ENCODE measurements at regions not wholly inside any gene's neighbourhood (a gene's known extent, or its start where the extent isn't known, plus 50 kb on each side); places are given as distances from the start of the nearest gene placed in this dataset.

GRCh38 chr3:181987736-181988135 lies 276.0 kb downstream of the SOX2 start:
- Histone ChIP-seq H3K36me3 (ENCODE audit: insufficient read depth, low read length) (no peaks in the 10 kb centered on the region), H3K4me1 (ENCODE audit: control insufficient read depth, insufficient read depth, low read length) (no peaks in the 10 kb centered on the region), H3K9ac (ENCODE audit: low read depth, low read length) (no peak overlapping the region), H3K27me3 (ENCODE audit: control insufficient read depth, insufficient read depth, low read length) (no peaks in the 10 kb centered on the region), H3K4me2 (ENCODE audit: low read length) (no peak overlapping the region), H3K9me3 (replicated peaks; ENCODE audit: low read length) (no peaks in the 10 kb centered on the region), H3K4me3 (ENCODE audit: low read length) (no peak overlapping the region)

DNA sequence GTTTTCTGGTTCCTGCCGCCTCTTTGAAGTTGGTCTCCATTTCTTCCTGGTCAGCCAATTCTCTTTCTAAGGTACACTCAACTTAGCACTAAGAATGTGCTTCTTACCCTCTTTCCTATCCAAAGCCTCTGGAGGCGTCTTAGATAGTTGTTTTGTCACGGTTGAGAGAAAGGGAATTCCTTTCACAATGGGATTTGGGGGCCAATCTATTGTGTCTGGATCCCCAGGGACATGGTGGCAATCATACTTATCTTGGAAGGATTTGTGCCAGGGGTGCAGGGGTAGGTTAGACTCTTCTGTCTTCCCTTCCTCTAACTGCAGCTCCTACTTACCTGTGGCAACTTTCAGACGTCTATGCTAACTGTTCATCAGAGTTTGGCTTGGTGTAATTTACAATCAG lies 287.1 kb downstream of the SOX2 start:
- no peaks in the 10 kb centered on the region for H3K9me3 ChIP-seq (replicated peaks; ENCODE audit: low read length)
- no peaks in the 10 kb centered on the region for H3K27me3 ChIP-seq (ENCODE audit: control insufficient read depth, insufficient read depth, low read length)
- no peak overlapping the region for H3K4me2 ChIP-seq (ENCODE audit: low read length)
- no peak overlapping the region for H3K4me3 ChIP-seq (ENCODE audit: low read length)
- no peaks in the 10 kb centered on the region for H3K4me1 ChIP-seq (ENCODE audit: control insufficient read depth, insufficient read depth, low read length)
- H3K36me3 ChIP-seq (ENCODE audit: insufficient read depth, low read length), result no peaks in the 10 kb centered on the region
- H3K9ac ChIP-seq (ENCODE audit: low read depth, low read length), result no peak overlapping the region

DNA sequence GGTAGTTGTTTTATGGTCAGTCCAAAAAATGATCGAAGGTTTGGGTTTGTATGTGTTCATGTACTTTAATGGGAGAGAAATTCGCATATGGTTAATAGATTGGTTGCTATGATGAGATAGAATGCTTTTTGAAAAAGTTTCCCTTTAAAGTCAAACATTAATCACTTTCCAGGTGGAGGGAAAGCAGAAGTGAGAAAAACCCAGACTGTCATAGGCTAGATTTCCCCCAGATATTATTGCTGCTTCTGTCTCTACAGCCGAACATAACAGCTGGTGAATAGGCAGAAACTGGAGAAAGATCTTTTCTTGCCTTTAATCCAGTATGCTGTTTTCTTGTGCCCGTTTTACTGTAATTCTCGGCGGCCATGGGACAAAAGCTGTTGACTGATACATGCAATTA lies 287.6 kb downstream of the SOX2 start:
- Histone ChIP-seq H3K4me2 (ENCODE audit: low read length) (no peak overlapping the region), H3K36me3 (ENCODE audit: insufficient read depth, low read length) (no peaks in the 10 kb centered on the region), H3K9me3 (replicated peaks; ENCODE audit: low read length) (no peaks in the 10 kb centered on the region), H3K4me1 (ENCODE audit: control insufficient read depth, insufficient read depth, low read length) (no peaks in the 10 kb centered on the region), H3K27me3 (ENCODE audit: control insufficient read depth, insufficient read depth, low read length) (no peaks in the 10 kb centered on the region), H3K9ac (ENCODE audit: low read depth, low read length) (no peak overlapping the region), H3K4me3 (ENCODE audit: low read length) (no peak overlapping the region)

DNA sequence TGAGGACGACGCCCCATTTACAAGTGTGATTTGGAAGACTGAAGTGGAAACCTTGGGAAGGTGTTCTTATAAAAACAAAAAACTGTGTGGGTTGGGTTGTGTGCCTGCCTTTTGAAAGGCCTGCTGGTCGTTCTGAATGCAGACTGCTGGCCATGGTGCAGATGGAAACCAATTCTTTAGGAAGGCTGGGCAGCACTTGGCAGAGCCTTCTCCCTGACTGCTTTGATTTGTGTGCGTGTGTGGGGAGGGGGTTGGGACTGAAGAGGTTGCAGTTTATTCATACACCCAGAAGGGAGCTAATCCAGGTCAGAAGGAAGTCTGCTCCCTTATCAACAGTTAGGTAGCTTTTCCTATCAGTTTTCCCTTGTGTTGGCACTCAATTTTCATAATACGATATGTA lies 288.7 kb downstream of the SOX2 start:
- Histone ChIP-seq H3K4me1 (ENCODE audit: control insufficient read depth, insufficient read depth, low read length) (no peaks in the 10 kb centered on the region), H3K9ac (ENCODE audit: low read depth, low read length) (no peak overlapping the region), H3K27me3 (ENCODE audit: control insufficient read depth, insufficient read depth, low read length) (peaks cover 3% of the 10 kb centered on the region), H3K9me3 (replicated peaks; ENCODE audit: low read length) (no peaks in the 10 kb centered on the region), H3K36me3 (ENCODE audit: insufficient read depth, low read length) (no peaks in the 10 kb centered on the region), H3K4me2 (ENCODE audit: low read length) (no peak overlapping the region), H3K4me3 (ENCODE audit: low read length) (no peak overlapping the region)

- no peak overlapping the region for H3K4me2 ChIP-seq (ENCODE audit: low read length)
- H3K36me3 ChIP-seq (ENCODE audit: insufficient read depth, low read length), result no peaks in the 10 kb centered on the region
- H3K9ac ChIP-seq (ENCODE audit: low read depth, low read length), result no peak overlapping the region
- H3K4me1 ChIP-seq (ENCODE audit: control insufficient read depth, insufficient read depth, low read length), result no peaks in the 10 kb centered on the region
- H3K4me3 ChIP-seq (ENCODE audit: low read length), result no peak overlapping the region
- H3K27me3 ChIP-seq (ENCODE audit: control insufficient read depth, insufficient read depth, low read length), result peaks cover 3% of the 10 kb centered on the region
- H3K9me3 ChIP-seq (replicated peaks; ENCODE audit: low read length), result no peaks in the 10 kb centered on the region
Measured at GRCh38 chr3:182005219-182005618, 293.5 kb downstream of the SOX2 start.

DNA sequence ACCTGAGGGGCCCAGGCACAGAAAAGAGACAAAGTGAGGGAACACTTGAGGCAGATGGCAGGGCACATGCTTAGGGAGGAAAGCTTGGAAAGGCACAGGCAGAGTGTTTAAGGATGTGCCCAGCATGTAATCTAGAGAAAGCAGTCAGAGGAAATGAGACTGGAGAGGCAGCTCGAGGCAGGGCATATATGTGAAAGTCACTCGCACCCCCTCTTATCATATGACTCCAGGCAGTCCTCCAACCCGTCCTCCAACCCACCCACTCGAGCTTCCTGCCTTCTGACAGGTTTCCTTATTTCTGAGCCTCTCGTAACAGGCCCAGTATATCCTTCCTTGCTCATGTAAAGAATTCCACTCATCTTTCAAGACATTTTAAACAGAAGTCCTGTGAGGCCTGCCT lies 294.0 kb downstream of the SOX2 start:
- Histone ChIP-seq H3K36me3 (ENCODE audit: insufficient read depth, low read length) (no peaks in the 10 kb centered on the region), H3K9ac (ENCODE audit: low read depth, low read length) (no peak overlapping the region), H3K27me3 (ENCODE audit: control insufficient read depth, insufficient read depth, low read length) (peaks cover 3% of the 10 kb centered on the region), H3K9me3 (replicated peaks; ENCODE audit: low read length) (no peaks in the 10 kb centered on the region), H3K4me3 (ENCODE audit: low read length) (no peak overlapping the region), H3K4me2 (ENCODE audit: low read length) (no peak overlapping the region), H3K4me1 (ENCODE audit: control insufficient read depth, insufficient read depth, low read length) (no peaks in the 10 kb centered on the region)

- Histone ChIP-seq H3K4me1 (ENCODE audit: control insufficient read depth, insufficient read depth, low read length) (no peaks in the 10 kb centered on the region), H3K9me3 (replicated peaks; ENCODE audit: low read length) (no peaks in the 10 kb centered on the region), H3K9ac (ENCODE audit: low read depth, low read length) (no peak overlapping the region), H3K4me2 (ENCODE audit: low read length) (no peak overlapping the region), H3K4me3 (ENCODE audit: low read length) (no peak overlapping the region), H3K36me3 (ENCODE audit: insufficient read depth, low read length) (no peaks in the 10 kb centered on the region), H3K27me3 (ENCODE audit: control insufficient read depth, insufficient read depth, low read length) (peaks cover 3% of the 10 kb centered on the region)
Measured at GRCh38 chr3:182006431-182006830, 294.7 kb downstream of the SOX2 start.

DNA sequence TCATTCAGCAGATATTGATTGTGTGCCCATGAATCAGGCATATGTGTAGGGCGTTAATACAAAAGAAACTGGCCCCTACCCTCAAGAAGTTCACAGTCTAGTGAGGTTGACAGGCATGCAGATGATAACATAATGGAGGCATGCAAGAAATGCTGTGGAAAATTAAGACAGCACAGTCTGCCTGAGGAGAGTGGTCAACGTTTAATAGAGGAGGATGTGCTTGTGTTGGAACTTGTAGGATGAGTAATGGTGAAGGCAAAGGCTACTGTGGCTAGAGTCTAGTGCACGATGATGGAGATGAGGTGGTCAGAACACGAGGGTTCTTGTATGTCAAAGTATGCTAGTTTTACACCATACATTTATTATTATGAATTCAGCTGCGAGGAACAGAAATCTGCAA lies 295.7 kb downstream of the SOX2 start:
- peaks cover 3% of the 10 kb centered on the region for H3K27me3 ChIP-seq (ENCODE audit: control insufficient read depth, insufficient read depth, low read length)
- H3K9me3 ChIP-seq (replicated peaks; ENCODE audit: low read length), result no peaks in the 10 kb centered on the region
- H3K9ac ChIP-seq (ENCODE audit: low read depth, low read length), result no peak overlapping the region
- no peaks in the 10 kb centered on the region for H3K4me1 ChIP-seq (ENCODE audit: control insufficient read depth, insufficient read depth, low read length)
- H3K4me3 ChIP-seq (ENCODE audit: low read length), result no peak overlapping the region
- H3K4me2 ChIP-seq (ENCODE audit: low read length), result no peak overlapping the region
- H3K36me3 ChIP-seq (ENCODE audit: insufficient read depth, low read length), result no peaks in the 10 kb centered on the region

GRCh38 chr3:182018361-182018760 lies 306.6 kb downstream of the SOX2 start:
- Histone ChIP-seq H3K9me3 (replicated peaks; ENCODE audit: low read length) (no peaks in the 10 kb centered on the region), H3K4me3 (ENCODE audit: low read length) (no peak overlapping the region), H3K4me2 (ENCODE audit: low read length) (no peak overlapping the region), H3K4me1 (ENCODE audit: control insufficient read depth, insufficient read depth, low read length) (no peaks in the 10 kb centered on the region), H3K27me3 (ENCODE audit: control insufficient read depth, insufficient read depth, low read length) (no peaks in the 10 kb centered on the region), H3K36me3 (ENCODE audit: insufficient read depth, low read length) (no peaks in the 10 kb centered on the region), H3K9ac (ENCODE audit: low read depth, low read length) (no peak overlapping the region)

DNA sequence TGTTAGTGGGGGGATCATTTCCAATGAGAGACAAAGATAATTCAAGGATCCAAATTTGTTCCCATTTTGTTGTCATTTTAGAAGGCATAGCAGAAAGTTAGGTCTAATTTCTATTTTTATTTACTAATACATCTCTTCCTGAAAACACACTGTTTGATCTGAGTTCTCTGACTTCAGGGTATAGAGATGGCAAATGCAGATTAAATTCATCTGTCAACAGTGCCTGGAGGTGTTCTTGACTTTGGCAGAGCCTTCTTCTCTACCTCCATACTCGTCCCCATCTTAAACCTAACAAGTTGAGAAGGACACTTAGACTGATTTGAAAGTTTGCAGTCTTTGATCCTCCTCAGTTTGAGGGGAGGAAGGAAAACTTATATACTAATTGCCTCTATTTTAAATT lies 308.2 kb downstream of the SOX2 start:
- Histone ChIP-seq H3K4me1 (ENCODE audit: control insufficient read depth, insufficient read depth, low read length) (no peaks in the 10 kb centered on the region), H3K9me3 (replicated peaks; ENCODE audit: low read length) (no peaks in the 10 kb centered on the region), H3K9ac (ENCODE audit: low read depth, low read length) (no peak overlapping the region), H3K27me3 (ENCODE audit: control insufficient read depth, insufficient read depth, low read length) (no peaks in the 10 kb centered on the region), H3K4me3 (ENCODE audit: low read length) (no peak overlapping the region), H3K36me3 (ENCODE audit: insufficient read depth, low read length) (no peaks in the 10 kb centered on the region), H3K4me2 (ENCODE audit: low read length) (no peak overlapping the region)

- Histone ChIP-seq H3K4me2 (ENCODE audit: low read length) (no peak overlapping the region), H3K27me3 (ENCODE audit: control insufficient read depth, insufficient read depth, low read length) (no peaks in the 10 kb centered on the region), H3K4me1 (ENCODE audit: control insufficient read depth, insufficient read depth, low read length) (no peaks in the 10 kb centered on the region), H3K4me3 (ENCODE audit: low read length) (no peak overlapping the region), H3K36me3 (ENCODE audit: insufficient read depth, low read length) (no peaks in the 10 kb centered on the region), H3K9me3 (replicated peaks; ENCODE audit: low read length) (no peaks in the 10 kb centered on the region), H3K9ac (ENCODE audit: low read depth, low read length) (no peak overlapping the region)
Measured at GRCh38 chr3:182023843-182024242, 312.1 kb downstream of the SOX2 start.

DNA sequence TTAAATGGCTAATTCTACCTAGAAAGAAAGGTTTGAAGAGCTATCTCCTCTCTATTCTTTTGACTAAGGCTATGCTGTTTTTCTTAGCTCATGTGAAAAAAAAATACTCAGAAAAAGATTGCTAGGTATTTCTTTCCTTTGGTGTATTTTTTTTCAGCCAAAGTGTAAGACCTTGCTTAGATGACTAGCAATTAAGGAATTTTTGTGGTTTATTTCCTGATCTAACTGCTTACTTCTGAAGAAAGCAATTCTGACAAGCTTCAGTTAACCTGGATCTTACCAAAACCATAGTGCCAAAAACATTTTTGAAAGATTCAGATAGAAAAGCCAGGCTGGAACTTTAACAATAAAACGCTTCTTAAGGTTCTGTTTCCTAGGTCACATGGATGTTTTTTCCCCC lies 315.6 kb downstream of the SOX2 start:
- Histone ChIP-seq H3K27me3 (ENCODE audit: control insufficient read depth, insufficient read depth, low read length) (no peaks in the 10 kb centered on the region), H3K4me2 (ENCODE audit: low read length) (no peak overlapping the region), H3K36me3 (ENCODE audit: insufficient read depth, low read length) (no peaks in the 10 kb centered on the region), H3K9ac (ENCODE audit: low read depth, low read length) (no peak overlapping the region), H3K4me1 (ENCODE audit: control insufficient read depth, insufficient read depth, low read length) (no peaks in the 10 kb centered on the region), H3K4me3 (ENCODE audit: low read length) (no peak overlapping the region), H3K9me3 (replicated peaks; ENCODE audit: low read length) (no peaks in the 10 kb centered on the region)
